ENCODE measurements at regions not wholly inside any gene's neighbourhood (a gene's known extent, or its start where the extent isn't known, plus 50 kb on each side); places are given as distances from the start of the nearest gene placed in this dataset.

DNA sequence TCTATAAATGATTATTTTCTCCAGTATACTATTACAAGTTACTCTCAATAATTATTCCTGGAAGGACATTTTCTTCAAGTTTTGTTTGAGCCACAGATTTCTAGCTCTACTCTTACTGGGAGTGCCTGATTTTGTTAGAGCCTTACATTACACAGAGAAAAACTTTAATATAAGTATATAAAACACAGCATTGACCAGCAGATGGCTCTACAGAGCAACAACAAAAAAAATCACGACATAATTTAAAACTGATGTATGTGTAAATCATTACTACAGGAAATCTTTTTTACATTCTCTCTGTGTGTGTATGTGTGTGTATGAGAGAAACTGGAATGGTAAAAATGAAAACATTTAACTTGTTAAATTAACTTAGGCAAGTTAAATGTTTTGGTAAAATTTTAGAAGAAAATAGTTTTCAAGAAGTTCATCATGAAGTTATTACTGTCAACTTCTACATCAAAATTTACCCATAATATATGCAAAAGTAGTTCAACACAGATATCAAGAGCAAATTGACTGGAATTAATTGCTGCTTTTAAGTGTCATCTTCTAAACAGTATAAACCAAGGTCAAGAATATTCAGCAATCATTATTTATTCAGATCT is 103.3 kb downstream of the MDH1 start:
- no peak for TF ChIP-seq POLR2A (IDR thresholded peaks at IDR 0.05)
- TF ChIP-seq, protein P1, sequence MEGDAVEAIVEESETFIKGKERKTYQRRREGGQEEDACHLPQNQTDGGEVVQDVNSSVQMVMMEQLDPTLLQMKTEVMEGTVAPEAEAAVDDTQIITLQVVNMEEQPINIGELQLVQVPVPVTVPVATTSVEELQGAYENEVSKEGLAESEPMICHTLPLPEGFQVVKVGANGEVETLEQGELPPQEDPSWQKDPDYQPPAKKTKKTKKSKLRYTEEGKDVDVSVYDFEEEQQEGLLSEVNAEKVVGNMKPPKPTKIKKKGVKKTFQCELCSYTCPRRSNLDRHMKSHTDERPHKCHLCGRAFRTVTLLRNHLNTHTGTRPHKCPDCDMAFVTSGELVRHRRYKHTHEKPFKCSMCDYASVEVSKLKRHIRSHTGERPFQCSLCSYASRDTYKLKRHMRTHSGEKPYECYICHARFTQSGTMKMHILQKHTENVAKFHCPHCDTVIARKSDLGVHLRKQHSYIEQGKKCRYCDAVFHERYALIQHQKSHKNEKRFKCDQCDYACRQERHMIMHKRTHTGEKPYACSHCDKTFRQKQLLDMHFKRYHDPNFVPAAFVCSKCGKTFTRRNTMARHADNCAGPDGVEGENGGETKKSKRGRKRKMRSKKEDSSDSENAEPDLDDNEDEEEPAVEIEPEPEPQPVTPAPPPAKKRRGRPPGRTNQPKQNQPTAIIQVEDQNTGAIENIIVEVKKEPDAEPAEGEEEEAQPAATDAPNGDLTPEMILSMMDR (IDR thresholded peaks at IDR 0.05 in 4 of 5, conservative IDR thresholded peaks at IDR 0.05 in 1 of 5), result peak; percentile 50 to 73 (median 54)

Data from gastrocnemius medialis (tissue), 4 donors.